SK-N-MC (cell line): ENCODE measurements at regions not wholly inside any gene's neighbourhood (a gene's known extent, or its start where the extent isn't known, plus 50 kb on each side); places are given as distances from the start of the nearest gene placed in this dataset.

ENCODE experiments used
- EZH2 ChIP-seq: fragments of 200-600 bp; sonication (generic); IDR thresholded peaks from one replicate; pipeline ENCODE4 v1.6.1; 2017; ENCODE audit warnings: antibody characterized with exemption
- POLR2AphosphoS5 ChIP-seq: IDR thresholded peaks from 2 replicates; pipeline ENCODE4 v1.6.1; 2012; ENCODE audit warnings: mild to moderate bottlenecking, low read depth, low read length, borderline replicate concordance

- TF ChIP-seq EZH2 (no peak), POLR2AphosphoS5 (no peak)
Observed at GRCh38 chr17:65457183-65457582, 104.3 kb downstream of the AXIN2 start.
